Hematopoietic multipotent progenitor cell treated with erythropoietin and hydrocortisone succinate and interleukin-3 and kit ligand, for 15 days (in vitro differentiated cells): ENCODE measurements at regions not wholly inside any gene's neighbourhood (a gene's known extent, or its start where the extent isn't known, plus 50 kb on each side); places are given as distances from the start of the nearest gene placed in this dataset.

Experiments used
- DNase-seq: peaks from one replicate; pipeline ENCODE4 v3.0.0-alpha.2; 2015; ENCODE audit warnings: low spot score

- DNase-seq, result no peak
Measured at GRCh38 chr12:118853634-118854033, 127.7 kb upstream of the SRRM4 start.

GRCh38 chr12:118855858-118856257, 125.5 kb upstream of the SRRM4 start:
- no peak for DNase-seq

- DNase-seq, result no peak
Measured at GRCh38 chr12:118866346-118866745, 115.0 kb upstream of the SRRM4 start.

- DNase-seq, result no peak
Measured at GRCh38 chr12:118870551-118870950, 110.8 kb upstream of the SRRM4 start.

GRCh38 chr12:118874698-118875548, 106.4 kb upstream of the SRRM4 start:
- DNase-seq, result no peak

- DNase-seq, result no peak
Measured at GRCh38 chr12:118880720-118881493, 100.4 kb upstream of the SRRM4 start.

GRCh38 chr12:118884226-118884625, 97.1 kb upstream of the SRRM4 start:
- DNase-seq, result no peak

- no peak for DNase-seq
Measured at GRCh38 chr12:118900993-118901392, 80.3 kb upstream of the SRRM4 start.

GRCh38 chr12:118908811-118909210, 72.5 kb upstream of the SRRM4 start:
- no peak for DNase-seq

- DNase-seq, result no peak
Measured at GRCh38 chr12:118912697-118913270, 68.6 kb upstream of the SRRM4 start.

GRCh38 chr12:118921761-118922160, 59.6 kb upstream of the SRRM4 start:
- no peak for DNase-seq

GRCh38 chr12:118922405-118922804, 58.9 kb upstream of the SRRM4 start:
- DNase-seq, result no peak

- DNase-seq, result no peak
Measured at GRCh38 chr12:118925407-118925806, 55.9 kb upstream of the SRRM4 start.

GRCh38 chr12:118925826-118926225, 55.5 kb upstream of the SRRM4 start:
- DNase-seq, result no peak
